ENCODE measurements at regions not wholly inside any gene's neighbourhood (a gene's known extent, or its start where the extent isn't known, plus 50 kb on each side); places are given as distances from the start of the nearest gene placed in this dataset.

- TF ChIP-seq CTCF (conservative IDR thresholded peaks at IDR 0.05; ENCODE audit: low read depth, low read length) (no peak), POLR2A (IDR thresholded peaks at IDR 0.05; ENCODE audit: low read depth, low read length) (no peak), USF2 (IDR thresholded peaks at IDR 0.05; ENCODE audit: low read depth, low read length) (no peak), BHLHE40 (IDR thresholded peaks at IDR 0.05; ENCODE audit: low read depth, low read length) (no peak), MAFK (IDR thresholded peaks at IDR 0.05; ENCODE audit: low read depth, low read length) (no peak), RAD21 (IDR thresholded peaks at IDR 0.05; ENCODE audit: low read length) (no peak), MXI1 (IDR thresholded peaks at IDR 0.05; ENCODE audit: borderline replicate concordance, low read depth, low read length) (no peak), SMC3 (IDR thresholded peaks at IDR 0.05; ENCODE audit: low read depth, low read length) (no peak), ELK1 (IDR thresholded peaks at IDR 0.05; ENCODE audit: borderline replicate concordance, low read depth, low read length) (no peak), NFE2L2 (IDR thresholded peaks at IDR 0.05; ENCODE audit: low read depth, low read length) (no peak), RFX5 (IDR thresholded peaks at IDR 0.05; ENCODE audit: low read depth, low read length) (no peak), RCOR1 (IDR thresholded peaks at IDR 0.05; ENCODE audit: insufficient replicate concordance, low read length) (no peak)
Observed at GRCh38 chr1:31515056-31515775, 61.1 kb upstream of the TINAGL1 start.
